GM12878 (cell line): ENCODE measurements at regions not wholly inside any gene's neighbourhood (a gene's known extent, or its start where the extent isn't known, plus 50 kb on each side); places are given as distances from the start of the nearest gene placed in this dataset.
"Not testable (repeated sequence)": the region's sequence is repeated elsewhere in the genome, so short reads cannot be mapped to it uniquely, and the experiment has no call there.

Experiments used
- ATAC-seq: fragments of 200-7000 bp; cut with Tn5 transposase; 3 replicates; pipeline ENCODE4 v1.9.1; 2020; ENCODE audit warnings: mild to moderate bottlenecking, moderate library complexity
- BruUV-seq: library from RNA; stranded (reverse); fragments of 400-500 nt; replicated peaks from 2 replicates; lab custom pipeline; 2021; lab: Mats Ljungman, UMichigan
- CTCF ChIA-PET: fragments of 300-600 bp; sonication (Branson Sonifier 250); formaldehyde crosslinking; extraction: SDS; loops from one replicate; lab custom pipeline; 2021; ENCODE audit warnings: inconsistent platforms; lab: Yijun Ruan, JAX
- POLR2A ChIA-PET: fragments of 350-600 bp; formaldehyde crosslinking; extraction: SDS; loops from one replicate; lab custom pipeline; 2021; ENCODE audit warnings: inconsistent platforms; lab: Charles Lee
- RAD21 ChIA-PET: fragments of 300-600 bp; sonication (Branson Sonifier 250); formaldehyde crosslinking; loops from one replicate; lab custom pipeline; 2023; ENCODE audit warnings: antibody characterized with exemption; ENCODE audit not compliant: unreplicated experiment; lab: Charles Lee
- SMC1A ChIA-PET: fragments of 300-600 bp; sonication (Branson Sonifier 250); formaldehyde crosslinking; loops from one replicate; lab custom pipeline; 2023; ENCODE audit not compliant: unreplicated experiment, uncharacterized antibody; lab: Charles Lee
- DNase-seq: peaks from one replicate; pipeline ENCODE4 v3.0.0-alpha.2; 2011; ENCODE audit warnings: low read depth, low spot score
- FAIRE-seq: peaks from 3 replicates; lab custom pipeline; 2011; peaks lifted over from hg19 to GRCh38; lab: Jason Lieb, UNC
- H2AFZ ChIP-seq: 2 replicates; pipeline ENCODE4 v1.6.0; 2011; ENCODE audit warnings: low read depth, low read length, control low read depth; ENCODE audit not compliant: control insufficient read depth
- H3K27ac ChIP-seq: 2 replicates; pipeline ENCODE4 v1.5.1; 2011; ENCODE audit warnings: control low read depth; ENCODE audit not compliant: control insufficient read depth, insufficient read depth
- H3K27me3 ChIP-seq, 2 experiments: replicated peaks in 1 of 2; 2 replicates each; pipeline versions ENCODE4 v1.6.0 to v1.6.1; 2011; ENCODE audit warnings: low read length in 1 of 2; ENCODE audit not compliant: control insufficient read depth in 2 of 2, insufficient read depth in 2 of 2
- H3K36me3 ChIP-seq, 2 experiments: 2 replicates each; pipeline ENCODE4 v1.5.1; 2011; ENCODE audit warnings: low read length in 1 of 2; ENCODE audit not compliant: control insufficient read depth in 2 of 2, insufficient read depth in 2 of 2
- H3K4me1 ChIP-seq: 2 replicates; pipeline ENCODE4 v1.6.1; 2011; ENCODE audit warnings: mild to moderate bottlenecking, low read length, moderate library complexity, mixed read lengths; ENCODE audit not compliant: control insufficient read depth, insufficient read depth
- H3K4me2 ChIP-seq: 2 replicates; pipeline ENCODE4 v1.6.0; 2011; ENCODE audit warnings: control low read depth; ENCODE audit not compliant: control insufficient read depth, insufficient read depth
- H3K4me3 ChIP-seq: fragments of 200-600 bp; sonication (generic); 2 replicates; pipeline ENCODE4 v1.5.1; 2016
- H3K79me2 ChIP-seq: 2 replicates; pipeline ENCODE4 v1.6.0; 2011; ENCODE audit warnings: low read length; ENCODE audit not compliant: control insufficient read depth, insufficient read depth
- H3K9ac ChIP-seq: 2 replicates; pipeline ENCODE4 v1.8.0; 2011; ENCODE audit warnings: low read length, control low read depth, mixed read lengths; ENCODE audit not compliant: control insufficient read depth, insufficient read depth
- H3K9me3 ChIP-seq: replicated peaks from 3 replicates; pipeline ENCODE4 v1.5.1; 2011; ENCODE audit warnings: mild to moderate bottlenecking, low read length; ENCODE audit not compliant: control insufficient read depth, insufficient read depth
- H4K20me1 ChIP-seq: 2 replicates; pipeline ENCODE4 v1.6.0; 2011; ENCODE audit not compliant: control insufficient read depth, insufficient read depth
- DPF2 ChIP-seq: fragments of 450-650 bp; IDR thresholded peaks from 2 replicates; pipeline ENCODE4 v1.6.1; 2017; ENCODE audit warnings: mild to moderate bottlenecking
- ETV6 ChIP-seq, 2 experiments: fragments of 450-650 bp in 1 of 2; IDR thresholded peaks in 1 of 2; conservative IDR thresholded peaks in 1 of 2; 2 replicates each; pipeline ENCODE4 v1.6.1; 2014; ENCODE audit warnings: antibody characterized with exemption in 1 of 2, borderline replicate concordance in 1 of 2, low read depth in 1 of 2, mild to moderate bottlenecking in 1 of 2, moderate library complexity in 1 of 2
- GABPA ChIP-seq: IDR thresholded peaks from 2 replicates; pipeline ENCODE4 v1.6.1; 2014; ENCODE audit warnings: antibody characterized with exemption, low read depth, mild to moderate bottlenecking, inconsistent platforms
- NFYB ChIP-seq: IDR thresholded peaks from 2 replicates; pipeline ENCODE4 v1.6.1; 2011; ENCODE audit warnings: low read depth, mild to moderate bottlenecking, low read length, improper control_type of control experiment, moderate library complexity; ENCODE audit not compliant: insufficient read depth
- REST ChIP-seq: IDR thresholded peaks from 2 replicates; pipeline ENCODE4 v1.6.1; 2012; ENCODE audit warnings: mild to moderate bottlenecking, low read depth, low read length
- SIX5 ChIP-seq: IDR thresholded peaks from 2 replicates; pipeline ENCODE4 v1.6.1; 2011; ENCODE audit warnings: mild to moderate bottlenecking, low read depth, low read length, moderate library complexity; ENCODE audit not compliant: severe bottlenecking
- SMARCA5 ChIP-seq: fragments of 450-650 bp; IDR thresholded peaks from 2 replicates; pipeline ENCODE4 v1.6.1; 2017; ENCODE audit warnings: mild to moderate bottlenecking
- STAT1 ChIP-seq: fragments of 450-650 bp; conservative IDR thresholded peaks from 2 replicates; pipeline ENCODE4 v1.6.1; 2014; ENCODE audit warnings: antibody characterized with exemption, mild to moderate bottlenecking
- SUZ12 ChIP-seq: fragments of 200-600 bp; sonication (generic); IDR thresholded peaks from one replicate; pipeline ENCODE4 v1.6.1; 2018; ENCODE audit warnings: antibody characterized with exemption, mild to moderate bottlenecking; ENCODE audit not compliant: unreplicated experiment
- ZNF384 ChIP-seq: IDR thresholded peaks from 2 replicates; pipeline ENCODE4 v1.6.1; 2012; ENCODE audit warnings: low read depth, mild to moderate bottlenecking, low read length, improper control_type of control experiment, borderline replicate concordance
- WGBS: methylation state at CpG from one replicate; pipeline ENCODE4 v1.1.6; 2016; ENCODE audit warnings: low lambda C conversion rate; ENCODE audit not compliant: insufficient replicate concordance, insufficient coverage; ENCODE audit errors: missing lambda C conversion rate; 5-methylcytosine and 5-hydroxymethylcytosine counted together
- in situ Hi-C: fragments of 300-500 bp; cut with MboI; formaldehyde crosslinking; loops from 9 replicates; pipeline ENCODE4 v1.14.3; 2018; ENCODE audit warnings: mixed read lengths
- intact Hi-C: fragments of 100-400 bp; cut with micrococcal nuclease; formaldehyde crosslinking; loops from one replicate; pipeline ENCODE4 v1.14.2; 2022; ENCODE audit not compliant: unreplicated experiment
- TF ChIP-seq, protein P1 (sequence below): IDR thresholded peaks from 2 replicates; pipeline ENCODE4 v1.6.1; 2011; ENCODE audit warnings: borderline replicate concordance, low read depth, mild to moderate bottlenecking, moderate library complexity, low read length; ENCODE audit not compliant: insufficient read depth, poor library complexity, severe bottlenecking

DNA sequence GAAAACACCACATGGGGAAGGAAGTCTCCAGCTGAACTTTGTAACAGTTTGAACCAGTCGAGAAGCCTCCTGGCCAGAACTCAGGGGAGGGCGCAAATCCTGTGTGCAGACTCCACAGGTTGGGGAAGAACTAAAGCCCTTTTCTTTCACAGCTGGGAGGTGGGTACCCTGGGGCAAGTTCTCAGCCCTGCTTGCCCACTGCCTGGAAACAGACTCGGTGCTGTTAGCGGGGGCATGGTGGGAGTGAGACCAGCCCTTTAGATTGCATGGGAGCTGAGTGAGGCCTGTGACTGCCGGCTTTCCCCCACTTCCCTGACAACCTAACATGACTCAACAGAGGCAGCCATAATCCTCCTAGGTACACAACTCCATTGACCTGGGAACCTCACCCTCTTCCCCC is 223.6 kb upstream of the DLGAP1 start:
- intact Hi-C loops, H3K4me3 ChIP-seq, POLR2A ChIA-PET, CTCF ChIA-PET, DNase-seq, H3K36me3 ChIP-seq, ATAC-seq, H3K4me1 ChIP-seq, H3K27ac ChIP-seq, FAIRE-seq, H3K27me3 ChIP-seq, H4K20me1 ChIP-seq, BruUV-seq, in situ Hi-C loops, RAD21 ChIA-PET, H2AFZ ChIP-seq, H3K4me2 ChIP-seq, H3K9ac ChIP-seq, H3K79me2 ChIP-seq, H3K9me3 ChIP-seq: not testable (repeated sequence)
- SMC1A ChIA-PET, result interaction anchor here (0.7 to 3.9 kb wide), 6 partner anchors 9 to 71 kb away, joined by 3 to 11 read pairs (median 3); no protein-coding TSS in a partner anchor
- WGBS, result 52% methylated on average over 5 of the region's 5 CpGs

GRCh38 chr18:4677006-4677405 is 221.9 kb upstream of the DLGAP1 start:
- BruUV-seq, result no TSS peak
- no peak for ATAC-seq
- POLR2A ChIA-PET, result no interaction called here
- Histone ChIP-seq H3K36me3 (no peaks in the 10 kb centered on the region), H3K27ac (no peak overlapping the region), H3K79me2 (no peaks in the 10 kb centered on the region), H3K4me2 (no peak overlapping the region), H4K20me1 (no peaks in the 10 kb centered on the region), H3K27me3 (no peaks in the 10 kb centered on the region)
- SMC1A ChIA-PET, result interaction anchor here (1.3 kb wide), 1 partner anchor 39 kb away, joined by 4 read pairs; no protein-coding TSS in a partner anchor
- RAD21 ChIA-PET, result no interaction called here
- no peak for TF ChIP-seq ZNF384
- no peak for TF ChIP-seq REST
- TF ChIP-seq GABPA, result no peak
- TF ChIP-seq SUZ12, result no peak
- no peak for TF ChIP-seq SMARCA5
- no peak for TF ChIP-seq SIX5
- no peak for TF ChIP-seq DPF2
- TF ChIP-seq ETV6 (conservative IDR thresholded peaks at IDR 0.05 in 1 of 2, IDR thresholded peaks at IDR 0.05 in 1 of 2; ENCODE audit: borderline replicate concordance in 1 of 2, low read depth in 1 of 2), result no peak
- no peak for TF ChIP-seq STAT1
- TF ChIP-seq NFYB, result no peak
- TF ChIP-seq, protein P1, sequence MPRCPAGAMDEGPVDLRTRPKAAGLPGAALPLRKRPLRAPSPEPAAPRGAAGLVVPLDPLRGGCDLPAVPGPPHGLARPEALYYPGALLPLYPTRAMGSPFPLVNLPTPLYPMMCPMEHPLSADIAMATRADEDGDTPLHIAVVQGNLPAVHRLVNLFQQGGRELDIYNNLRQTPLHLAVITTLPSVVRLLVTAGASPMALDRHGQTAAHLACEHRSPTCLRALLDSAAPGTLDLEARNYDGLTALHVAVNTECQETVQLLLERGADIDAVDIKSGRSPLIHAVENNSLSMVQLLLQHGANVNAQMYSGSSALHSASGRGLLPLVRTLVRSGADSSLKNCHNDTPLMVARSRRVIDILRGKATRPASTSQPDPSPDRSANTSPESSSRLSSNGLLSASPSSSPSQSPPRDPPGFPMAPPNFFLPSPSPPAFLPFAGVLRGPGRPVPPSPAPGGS, result no peak
- TF ChIP-seq, all 136 proteins: peak for 0
- no peak overlapping the region for H3K9ac ChIP-seq
- CTCF ChIA-PET, result no interaction called here
- H3K4me3 ChIP-seq, result no peak overlapping the region
- in situ Hi-C loops, result no loop called here
- intact Hi-C loops, result no loop called here
- DNase-seq (no peak), FAIRE-seq (no peak)
- no peak overlapping the region for H2AFZ ChIP-seq
- no peaks in the 10 kb centered on the region for H3K4me1 ChIP-seq
- H3K9me3 ChIP-seq, result no peaks in the 10 kb centered on the region; the same call in 1 of the 3 replicates
- WGBS, result 4% methylated on average over 3 of the region's 3 CpGs
